ENCODE measurements at regions not wholly inside any gene's neighbourhood (a gene's known extent, or its start where the extent isn't known, plus 50 kb on each side); places are given as distances from the start of the nearest gene placed in this dataset.

GRCh38 chr1:82621076-82621475 lies 820.3 kb downstream of the ADGRL2 start:
- TF ChIP-seq CTCF (conservative IDR thresholded peaks at IDR 0.05; ENCODE audit: low read depth, low read length): no peak
- no peak for TF ChIP-seq EZH2 (IDR thresholded peaks at IDR 0.05; ENCODE audit: borderline replicate concordance, low read depth, low read length, poor library complexity, severe bottlenecking)

Measured in A673 (cell line).